Tibial artery (tissue), 4 donors: ENCODE measurements at regions not wholly inside any gene's neighbourhood (a gene's known extent, or its start where the extent isn't known, plus 50 kb on each side); places are given as distances from the start of the nearest gene placed in this dataset.

Source experiments
- DNase-seq, 2 donors: peaks; one replicate each; pipeline ENCODE4 v3.0.0-alpha.2; 2019
- H3K27ac ChIP-seq, 2 donors: fragments of 200-600 bp; sonication (generic) in 1 of 2; 1 replicate in 1 of 2; 2 replicates in 1 of 2; pipeline ENCODE4 v1.5.1; 2018 to 2019; ENCODE audit warnings: mild to moderate bottlenecking in 1 of 2
- H3K27me3 ChIP-seq, 2 donors: fragments of 200-600 bp; sonication (generic) in 1 of 2; one replicate each; pipeline versions ENCODE4 v1.5.1 to v1.6.0; 2016 to 2019
- H3K36me3 ChIP-seq, 3 donors: fragments of 200-600 bp; sonication (generic) in 2 of 3; one replicate each; pipeline ENCODE4 v1.5.1; 2016 to 2019; ENCODE audit warnings: mild to moderate bottlenecking in 2 of 3
- H3K4me1 ChIP-seq, 4 donors: fragments of 200-600 bp; sonication (generic) in 2 of 4; 1 replicate in 3 of 4; 2 replicates in 1 of 4; pipeline ENCODE4 v1.5.1; 2016 to 2019
- H3K4me3 ChIP-seq, 2 donors: fragments of 200-600 bp; sonication (generic) in 1 of 2; 1 replicate in 1 of 2; 2 replicates in 1 of 2; pipeline ENCODE4 v1.5.1; 2018 to 2019; ENCODE audit warnings: mild to moderate bottlenecking in 2 of 2
- H3K9me3 ChIP-seq, 3 donors: fragments of 200-600 bp; sonication (generic) in 1 of 3; one replicate each; pipeline ENCODE4 v1.5.1; 2016 to 2019
- intact Hi-C: fragments of 100-400 bp; cut with DNase I; formaldehyde crosslinking; loops from one replicate; pipeline ENCODE4 v1.15.0; 2023; ENCODE audit warnings: low total_unique reads
- TF ChIP-seq, protein P1 (sequence below), 2 experiments: fragments of 200-600 bp in 1 of 2; fragments of 450-650 bp in 1 of 2; IDR thresholded peaks; one replicate each; pipeline ENCODE4 v1.5.1; 2017 to 2019; ENCODE audit warnings: antibody characterized with exemption in 2 of 2, mild to moderate bottlenecking in 1 of 2, moderate library complexity in 1 of 2

DNA sequence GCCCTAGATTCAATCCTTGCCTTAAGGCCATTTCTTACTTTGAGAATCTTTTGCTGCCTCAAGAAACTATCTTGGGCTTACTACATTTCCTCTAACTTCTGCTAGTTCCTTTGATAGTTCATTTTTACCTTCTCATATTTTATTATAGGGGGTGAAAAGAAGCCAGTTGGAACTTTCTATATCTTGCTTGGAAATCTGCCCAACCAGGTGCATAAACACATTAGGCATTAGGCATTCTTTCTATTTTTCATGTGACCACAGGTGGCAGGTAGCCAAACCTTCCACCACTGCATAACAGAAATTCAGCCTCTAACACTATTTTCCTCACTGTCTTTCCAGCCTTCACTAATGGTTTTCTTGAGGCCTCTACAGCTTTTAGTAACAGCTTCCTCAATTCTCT lies 300.0 kb upstream of the SP8 start:
- DNase-seq: no peak
- TF ChIP-seq, protein P1, sequence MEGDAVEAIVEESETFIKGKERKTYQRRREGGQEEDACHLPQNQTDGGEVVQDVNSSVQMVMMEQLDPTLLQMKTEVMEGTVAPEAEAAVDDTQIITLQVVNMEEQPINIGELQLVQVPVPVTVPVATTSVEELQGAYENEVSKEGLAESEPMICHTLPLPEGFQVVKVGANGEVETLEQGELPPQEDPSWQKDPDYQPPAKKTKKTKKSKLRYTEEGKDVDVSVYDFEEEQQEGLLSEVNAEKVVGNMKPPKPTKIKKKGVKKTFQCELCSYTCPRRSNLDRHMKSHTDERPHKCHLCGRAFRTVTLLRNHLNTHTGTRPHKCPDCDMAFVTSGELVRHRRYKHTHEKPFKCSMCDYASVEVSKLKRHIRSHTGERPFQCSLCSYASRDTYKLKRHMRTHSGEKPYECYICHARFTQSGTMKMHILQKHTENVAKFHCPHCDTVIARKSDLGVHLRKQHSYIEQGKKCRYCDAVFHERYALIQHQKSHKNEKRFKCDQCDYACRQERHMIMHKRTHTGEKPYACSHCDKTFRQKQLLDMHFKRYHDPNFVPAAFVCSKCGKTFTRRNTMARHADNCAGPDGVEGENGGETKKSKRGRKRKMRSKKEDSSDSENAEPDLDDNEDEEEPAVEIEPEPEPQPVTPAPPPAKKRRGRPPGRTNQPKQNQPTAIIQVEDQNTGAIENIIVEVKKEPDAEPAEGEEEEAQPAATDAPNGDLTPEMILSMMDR (IDR thresholded peaks at IDR 0.05): no peak
- Histone ChIP-seq H3K4me3 (no peak overlapping the region), H3K9me3 (peaks cover 0 to 6% (median 0%) of the 10 kb centered on the region in 3 donors), H3K4me1 (no peaks in the 10 kb centered on the region), H3K36me3 (no peaks in the 10 kb centered on the region), H3K27me3 (no peaks in the 10 kb centered on the region), H3K27ac (no peak overlapping the region)
- intact Hi-C loops: no loop called here

DNA sequence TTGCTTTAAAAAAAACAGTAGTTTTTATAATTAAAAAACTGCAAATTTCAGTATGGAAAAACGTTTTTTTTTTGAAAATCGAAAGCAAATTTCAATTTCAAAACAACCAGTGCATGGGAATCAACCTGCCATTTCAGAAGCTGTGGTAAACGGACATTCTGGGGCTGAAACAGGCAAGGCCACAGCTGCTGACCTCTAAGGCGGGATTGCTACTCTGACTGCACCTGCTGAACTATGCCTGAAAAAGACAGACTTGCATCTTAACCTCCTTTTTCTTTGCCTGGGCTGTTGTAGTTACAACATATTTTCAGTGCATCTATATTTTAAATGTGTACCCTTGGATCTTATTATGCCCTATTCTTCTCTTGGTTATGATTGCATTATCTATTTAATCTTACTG lies 303.0 kb upstream of the SP8 start:
- TF ChIP-seq, protein P1 (IDR thresholded peaks at IDR 0.05): no peak
- Histone ChIP-seq H3K4me3 (no peak overlapping the region), H3K4me1 (no peaks in the 10 kb centered on the region), H3K9me3 (peaks cover 0 to 6% (median 0%) of the 10 kb centered on the region in 3 donors), H3K27me3 (no peaks in the 10 kb centered on the region), H3K36me3 (no peaks in the 10 kb centered on the region), H3K27ac (no peak overlapping the region)
- intact Hi-C loops: no loop called here
- no peak for DNase-seq

DNA sequence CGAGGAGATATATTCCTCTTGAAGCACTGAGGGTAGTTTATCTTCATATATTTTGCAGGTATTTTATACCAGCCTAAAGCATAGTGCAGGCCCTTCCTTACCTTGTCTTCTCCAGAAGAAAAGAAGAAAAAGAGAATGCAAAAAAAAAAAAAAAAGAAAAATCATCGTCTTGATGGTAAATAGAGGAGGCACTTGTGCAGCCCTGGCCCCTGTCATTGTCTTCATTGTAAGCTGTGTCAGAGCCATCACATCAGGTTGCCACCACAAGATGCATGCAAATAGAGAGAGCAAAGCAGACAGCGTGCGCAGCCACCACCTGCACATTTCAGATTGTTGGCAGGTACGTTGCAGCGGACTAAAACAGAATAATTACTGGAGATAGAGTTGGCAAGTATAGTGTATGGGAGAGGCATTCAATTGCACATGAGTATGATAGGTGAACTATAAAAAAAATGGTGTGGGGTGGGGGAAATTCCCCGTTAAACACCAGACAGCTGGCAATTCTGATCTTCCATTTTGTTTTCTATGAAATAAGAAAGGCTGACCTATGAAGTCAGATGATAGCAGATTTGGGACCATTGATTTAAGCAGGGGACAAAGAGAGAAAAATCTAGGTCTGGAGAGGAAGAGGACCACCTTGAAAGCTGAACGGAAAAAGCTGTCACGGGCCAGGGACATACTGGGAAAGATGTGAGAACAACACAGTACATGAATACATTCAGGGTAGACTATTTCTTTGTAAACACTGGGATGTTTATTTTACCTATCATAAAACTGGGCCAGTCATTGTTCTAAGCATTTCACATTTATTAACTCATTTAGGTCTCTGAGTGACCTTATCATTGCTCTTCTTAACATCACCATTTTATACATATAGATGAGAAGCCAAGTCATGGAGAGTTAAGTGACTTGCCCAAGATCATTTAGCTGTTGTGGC lies 306.3 kb upstream of the SP8 start:
- TF ChIP-seq, protein P1 (IDR thresholded peaks at IDR 0.05): no peak
- intact Hi-C loops: no loop called here
- H3K9me3 ChIP-seq: no peaks in the 10 kb centered on the region
- no peaks in the 10 kb centered on the region for H3K36me3 ChIP-seq
- no peak overlapping the region for H3K4me3 ChIP-seq
- no peaks in the 10 kb centered on the region for H3K4me1 ChIP-seq
- no peaks in the 10 kb centered on the region for H3K27me3 ChIP-seq
- DNase-seq: no peak
- H3K27ac ChIP-seq: no peak overlapping the region

DNA sequence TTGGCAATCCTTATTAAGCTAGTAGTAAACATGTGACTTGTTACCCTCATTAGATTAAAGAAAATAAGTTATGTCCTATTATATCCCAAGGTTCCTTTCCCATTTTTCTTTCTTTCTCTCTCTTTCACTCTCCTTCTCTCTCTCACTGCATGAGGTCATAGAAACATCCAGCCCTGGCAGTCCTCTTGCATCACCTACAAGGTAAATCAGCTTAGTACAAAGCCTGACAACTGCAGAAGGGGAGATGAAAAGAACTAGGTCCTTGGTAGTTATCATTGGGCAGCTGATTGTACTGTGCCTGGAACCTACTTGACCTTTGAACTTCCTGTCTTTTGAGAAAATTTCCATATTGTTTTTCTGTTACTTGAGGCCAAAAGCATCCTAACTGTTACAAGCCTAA lies 307.9 kb upstream of the SP8 start:
- Histone ChIP-seq H3K4me1 (no peaks in the 10 kb centered on the region), H3K27me3 (no peaks in the 10 kb centered on the region), H3K4me3 (no peak overlapping the region), H3K9me3 (no peaks in the 10 kb centered on the region), H3K36me3 (no peaks in the 10 kb centered on the region), H3K27ac (no peak overlapping the region)
- TF ChIP-seq, protein P1 (IDR thresholded peaks at IDR 0.05): no peak
- DNase-seq: no peak
- intact Hi-C loops: no loop called here

DNA sequence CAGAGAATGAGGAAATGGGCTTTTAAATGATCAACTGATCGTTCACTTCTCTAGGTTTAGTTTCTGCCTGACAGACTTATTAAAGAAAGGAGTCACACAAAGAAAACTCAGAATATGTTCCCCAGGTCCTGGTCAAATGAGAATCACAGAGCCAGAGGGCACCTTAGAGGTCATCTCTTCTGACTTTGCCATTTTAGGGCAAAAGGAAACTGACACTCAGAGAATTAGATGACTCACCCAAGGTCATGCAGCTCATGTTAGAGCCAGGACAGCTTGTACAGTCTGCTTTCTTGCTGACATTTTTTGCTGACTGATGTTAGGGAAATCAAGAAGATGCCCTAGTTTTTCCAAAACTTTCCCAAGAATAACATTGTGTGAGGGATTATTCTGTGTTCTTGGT lies 312.7 kb upstream of the SP8 start:
- TF ChIP-seq, protein P1 (IDR thresholded peaks at IDR 0.05): no peak
- no peaks in the 10 kb centered on the region for H3K27me3 ChIP-seq
- H3K27ac ChIP-seq: no peak overlapping the region
- H3K4me1 ChIP-seq: no peaks in the 10 kb centered on the region
- no peak for DNase-seq
- H3K4me3 ChIP-seq: no peak overlapping the region
- H3K36me3 ChIP-seq: no peaks in the 10 kb centered on the region
- intact Hi-C loops: no loop called here
- H3K9me3 ChIP-seq: no peaks in the 10 kb centered on the region
